Stimulated activated CD8-positive, alpha-beta memory T cell treated with anti-CD3 and anti-CD28 coated beads, Interleukin-12 subunit alpha, Interleukin-12 subunit beta, amount 100 ng/mL, for 24 hours (primary cell): ENCODE measurements at regions not wholly inside any gene's neighbourhood (a gene's known extent, or its start where the extent isn't known, plus 50 kb on each side); places are given as distances from the start of the nearest gene placed in this dataset.
A peak's percentile ranks its signal among the peaks of the same experiment; 100 is the strongest.

Experiments
- DNase-seq: peaks from one replicate; pipeline ENCODE4 v3.0.0-alpha.2; 2020; ENCODE audit errors: extremely low read depth

DNA sequence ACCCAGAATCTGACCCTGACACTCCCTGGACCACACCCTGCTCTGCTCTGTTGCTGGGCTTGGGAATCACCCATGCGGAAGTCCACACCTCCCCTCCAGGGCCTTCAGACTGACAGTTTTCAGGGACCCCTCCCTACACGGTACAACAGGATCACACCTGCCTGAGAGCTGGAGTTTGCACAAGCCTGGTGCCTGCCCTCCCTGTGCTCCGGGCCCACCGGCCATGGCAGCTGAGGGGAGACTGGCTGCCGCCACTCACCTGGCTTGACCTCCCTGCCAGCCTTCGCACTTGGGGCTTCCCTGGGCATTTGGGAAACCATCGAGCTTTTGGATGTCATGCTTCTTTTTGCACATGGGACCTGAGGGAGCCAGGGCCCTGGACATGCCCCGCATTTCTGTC lies 95.9 kb upstream of the ANKRD34C start:
- no peak for DNase-seq

DNA sequence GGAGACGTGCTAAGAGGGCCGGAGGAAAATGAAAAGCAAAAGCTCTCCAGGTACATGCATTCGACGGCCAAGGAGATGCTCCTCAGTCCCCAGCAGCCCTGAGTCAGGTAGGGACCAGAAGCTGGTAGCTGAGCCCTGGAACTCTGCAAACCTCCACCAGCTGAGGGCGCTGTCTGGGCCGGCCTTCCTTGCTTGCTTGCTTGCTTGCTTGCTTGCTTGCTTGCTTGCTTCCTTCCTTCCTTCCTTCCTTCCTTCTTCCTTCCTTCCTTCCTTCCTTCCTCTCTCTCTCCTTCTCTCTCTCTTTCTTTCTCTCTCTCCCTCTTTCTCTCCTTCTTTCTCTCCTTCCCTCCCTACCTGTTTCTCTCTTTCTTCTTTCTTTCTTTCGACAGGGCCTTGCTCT lies 94.6 kb upstream of the RASGRF1 start:
- DNase-seq = no peak

GRCh38 chr15:79184465-79184892 lies 93.9 kb upstream of the RASGRF1 start:
- peak; percentile 25 for DNase-seq

DNA sequence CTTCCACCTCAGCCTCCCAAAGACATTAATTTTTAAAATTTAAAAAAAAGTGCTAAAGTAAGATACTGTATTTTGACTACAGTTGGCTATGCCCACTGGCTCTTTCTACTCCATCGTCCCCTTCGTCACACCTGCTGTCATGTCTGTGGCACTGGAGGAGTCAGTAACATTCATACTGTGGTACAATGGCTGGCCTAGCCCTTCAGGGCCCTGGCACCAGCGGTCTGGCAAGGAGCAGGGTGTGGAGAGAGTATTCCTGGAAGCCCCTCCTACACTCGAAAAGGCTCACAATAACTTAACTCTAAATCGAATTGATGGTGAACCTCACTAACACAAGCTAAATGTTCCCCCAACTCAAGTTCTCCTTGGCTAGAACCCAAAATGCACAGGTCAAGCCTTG lies 89.7 kb upstream of the RASGRF1 start:
- DNase-seq = no peak

DNA sequence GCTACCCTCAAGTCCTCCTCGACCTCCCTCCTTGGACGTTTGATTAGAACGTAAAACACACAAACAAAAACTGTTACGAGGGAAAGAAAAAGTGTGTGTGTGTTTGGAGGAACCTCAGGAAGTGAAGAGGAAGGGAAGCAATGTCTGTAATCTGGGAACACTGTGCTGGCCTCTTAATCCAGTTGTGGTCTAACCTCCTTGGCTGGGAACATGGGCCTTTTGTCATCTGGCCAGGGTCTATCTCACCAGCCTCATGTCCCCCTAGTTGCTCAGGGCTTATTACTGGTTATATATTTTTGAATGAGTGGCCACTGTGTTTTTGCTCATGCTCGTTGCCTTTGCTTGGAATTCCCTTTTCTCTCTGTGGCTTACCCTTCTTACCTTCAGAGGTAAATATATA lies 89.0 kb upstream of the RASGRF1 start:
- DNase-seq = no peak

GRCh38 chr15:79179108-79179561 lies 88.6 kb upstream of the RASGRF1 start:
- DNase-seq = no peak

GRCh38 chr15:79178594-79178993 lies 88.0 kb upstream of the RASGRF1 start:
- DNase-seq = no peak

- DNase-seq = no peak
Measured at GRCh38 chr15:79176151-79176550, 85.6 kb upstream of the RASGRF1 start.

- DNase-seq = no peak
Measured at GRCh38 chr15:79172801-79173460, 82.4 kb upstream of the RASGRF1 start.

DNA sequence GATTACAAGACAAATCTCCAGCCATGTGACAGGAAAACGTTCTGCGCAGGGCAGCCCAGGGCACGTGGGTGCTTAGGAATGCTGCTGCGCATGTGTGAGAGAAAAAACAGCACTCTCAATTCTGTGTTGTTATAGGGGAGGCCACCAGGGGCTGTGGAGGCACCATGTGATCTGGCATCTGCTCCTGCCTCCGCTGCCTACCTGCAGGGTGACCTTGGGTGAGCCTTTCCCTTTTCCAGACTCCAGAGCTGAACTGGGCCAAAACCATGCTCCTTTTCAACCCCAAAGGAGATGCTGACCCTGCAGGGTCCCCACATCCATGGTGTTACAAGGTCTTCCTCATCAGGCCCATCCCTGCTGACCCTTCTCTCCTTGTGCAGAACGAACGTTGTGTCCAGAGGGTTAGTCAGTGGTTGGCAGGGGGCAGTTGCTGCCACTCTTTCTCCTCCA lies 81.5 kb upstream of the RASGRF1 start:
- DNase-seq = no peak

GRCh38 chr15:79171320-79172031 lies 80.9 kb upstream of the RASGRF1 start:
- DNase-seq = no peak

DNA sequence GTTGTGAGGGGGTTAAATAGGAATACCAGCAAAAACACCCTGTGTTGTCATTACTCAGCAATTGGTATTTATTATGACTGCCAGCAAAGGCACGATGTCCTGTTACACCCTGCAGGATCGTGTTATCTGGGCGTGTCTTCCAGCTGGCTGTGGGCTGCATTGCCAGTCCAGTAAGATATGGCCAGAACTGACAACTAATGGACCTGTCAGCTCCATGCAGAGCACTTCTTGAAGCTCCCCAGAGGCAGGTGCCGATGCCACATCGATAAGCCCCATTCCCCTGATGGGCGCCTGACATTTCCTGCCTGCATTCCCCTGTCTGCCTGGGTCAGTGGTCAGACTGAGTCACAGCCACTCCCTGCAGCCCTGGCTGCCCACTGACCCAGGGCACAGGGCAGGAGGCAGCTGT lies 79.7 kb upstream of the RASGRF1 start:
- no peak for DNase-seq

DNA sequence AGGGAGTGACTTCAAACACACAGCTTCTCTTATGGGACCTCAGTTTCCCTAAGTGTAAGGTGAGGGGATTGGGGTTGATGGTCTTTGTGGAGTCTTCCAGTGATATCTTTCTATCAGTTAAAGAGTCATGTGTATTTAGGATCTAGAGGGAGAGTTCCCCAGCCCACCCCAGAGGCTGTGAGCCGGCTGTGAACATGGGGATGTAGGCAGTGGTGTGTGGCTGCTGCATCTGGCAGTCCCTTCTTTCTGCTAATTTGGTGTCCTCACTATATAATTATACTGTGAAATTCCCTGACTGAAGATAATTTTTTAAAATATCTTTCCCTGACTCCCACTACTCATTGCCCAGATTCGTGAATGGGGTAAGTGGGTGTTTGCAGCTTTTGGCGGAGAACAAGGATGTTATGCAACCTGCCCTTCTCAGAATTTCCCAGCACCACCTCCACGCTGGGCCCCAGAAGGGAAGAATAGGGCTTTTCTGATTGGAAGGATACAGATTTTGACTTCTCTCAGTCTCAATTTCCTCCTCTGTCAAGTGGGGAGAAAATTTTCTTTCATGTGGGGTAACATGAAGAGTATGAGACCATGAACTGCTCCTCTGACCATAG lies 79.0 kb upstream of the RASGRF1 start:
- no peak for DNase-seq

- DNase-seq = no peak
Measured at GRCh38 chr15:79168922-79169456, 78.4 kb upstream of the RASGRF1 start.

GRCh38 chr15:79167776-79168175 lies 77.2 kb upstream of the RASGRF1 start:
- DNase-seq = no peak

- DNase-seq = no peak
Measured at GRCh38 chr15:79166311-79166955, 75.9 kb upstream of the RASGRF1 start.

DNA sequence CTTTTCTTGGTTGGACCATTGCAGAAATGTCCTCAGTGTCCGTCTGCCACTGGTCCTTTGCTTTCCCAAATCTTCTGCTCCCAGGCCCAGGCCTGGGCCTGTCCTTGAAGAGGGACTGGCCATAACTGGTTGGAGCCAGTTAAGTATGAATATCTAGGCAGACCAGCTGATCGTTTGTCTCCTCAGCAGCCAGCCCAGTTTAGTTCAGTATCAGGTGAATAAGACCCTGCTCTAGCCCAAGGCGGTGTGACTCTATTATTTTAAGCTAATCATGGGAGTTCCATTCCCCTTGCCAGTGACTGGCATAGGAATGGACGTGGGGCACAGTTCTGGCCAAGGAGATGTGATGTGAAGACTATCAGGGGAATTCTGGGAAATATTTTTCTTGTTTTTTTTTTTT lies 73.9 kb upstream of the RASGRF1 start:
- DNase-seq = no peak

GRCh38 chr15:79164043-79164442 lies 73.5 kb upstream of the RASGRF1 start:
- DNase-seq = no peak

- DNase-seq = no peak
Measured at GRCh38 chr15:79163395-79163794, 72.8 kb upstream of the RASGRF1 start.

- DNase-seq = no peak
Measured at GRCh38 chr15:79161837-79162508, 71.4 kb upstream of the RASGRF1 start.

GRCh38 chr15:79160211-79160610 lies 69.6 kb upstream of the RASGRF1 start:
- DNase-seq = no peak
